Glutamatergic neuron (in vitro differentiated cells): ENCODE measurements at regions not wholly inside any gene's neighbourhood (a gene's known extent, or its start where the extent isn't known, plus 50 kb on each side); places are given as distances from the start of the nearest gene placed in this dataset.

ENCODE experiments used
- DNase-seq: peaks from one replicate; pipeline ENCODE4 v3.0.0; 2022
- H3K27ac Mint-ChIP-seq: one replicate; pipeline ENCODE4 v1.8.0; 2020; ENCODE audit warnings: mild to moderate bottlenecking, mixed read lengths, inconsistent platforms; ENCODE audit not compliant: unreplicated experiment
- H3K27me3 Mint-ChIP-seq: one replicate; pipeline ENCODE4 v1.8.0; 2020; ENCODE audit warnings: mild to moderate bottlenecking, moderate library complexity, mixed read lengths, inconsistent platforms; ENCODE audit not compliant: unreplicated experiment
- H3K36me3 Mint-ChIP-seq: one replicate; pipeline ENCODE4 v1.8.0; 2020; ENCODE audit warnings: mild to moderate bottlenecking, mixed read lengths, inconsistent platforms; ENCODE audit not compliant: unreplicated experiment
- H3K4me1 Mint-ChIP-seq: one replicate; pipeline ENCODE4 v1.8.0; 2020; ENCODE audit warnings: mild to moderate bottlenecking, low read depth, mixed read lengths, inconsistent platforms; ENCODE audit not compliant: unreplicated experiment
- H3K4me3 Mint-ChIP-seq: one replicate; pipeline ENCODE4 v1.8.0; 2020; ENCODE audit warnings: mild to moderate bottlenecking, mixed read lengths, inconsistent platforms; ENCODE audit not compliant: unreplicated experiment
- H3K9me3 Mint-ChIP-seq: one replicate; pipeline ENCODE4 v1.8.0; 2020; ENCODE audit warnings: mild to moderate bottlenecking, moderate library complexity, mixed read lengths, inconsistent platforms; ENCODE audit not compliant: unreplicated experiment
- CTCF ChIP-seq: fragments of 200-600 bp; sonication (generic); IDR thresholded peaks from one replicate; pipeline ENCODE4 v1.5.0; 2021; ENCODE audit not compliant: partially characterized antibody, unreplicated experiment

- Mint-ChIP-seq H3K36me3 (no peaks in the 10 kb centered on the region), H3K4me3 (no peak overlapping the region), H3K27ac (no peak overlapping the region), H3K4me1 (no peaks in the 10 kb centered on the region), H3K27me3 (peaks cover 2% of the 10 kb centered on the region), H3K9me3 (no peaks in the 10 kb centered on the region)
- DNase-seq = no peak
- no peak for TF ChIP-seq CTCF
These were observed 305.9 kb downstream of the KLF5 start for GRCh38 chr13:73364736-73365135.

GRCh38 chr13:73358606-73359095 is 299.8 kb downstream of the KLF5 start:
- no peak for DNase-seq
- no peaks in the 10 kb centered on the region for H3K36me3 Mint-ChIP-seq
- H3K4me1 Mint-ChIP-seq = no peaks in the 10 kb centered on the region
- H3K9me3 Mint-ChIP-seq = no peaks in the 10 kb centered on the region
- H3K27ac Mint-ChIP-seq = no peak overlapping the region
- no peak overlapping the region for H3K4me3 Mint-ChIP-seq
- TF ChIP-seq CTCF = no peak
- H3K27me3 Mint-ChIP-seq = no peaks in the 10 kb centered on the region

- no peak overlapping the region for H3K27ac Mint-ChIP-seq
- H3K27me3 Mint-ChIP-seq = no peaks in the 10 kb centered on the region
- H3K36me3 Mint-ChIP-seq = no peaks in the 10 kb centered on the region
- no peaks in the 10 kb centered on the region for H3K4me1 Mint-ChIP-seq
- no peak for DNase-seq
- no peak overlapping the region for H3K4me3 Mint-ChIP-seq
- H3K9me3 Mint-ChIP-seq = no peaks in the 10 kb centered on the region
- TF ChIP-seq CTCF = no peak
These were observed 296.3 kb downstream of the KLF5 start for GRCh38 chr13:73355134-73355533.

- H3K27me3 Mint-ChIP-seq = no peaks in the 10 kb centered on the region
- peaks cover 3% of the 10 kb centered on the region for H3K4me1 Mint-ChIP-seq
- no peak for TF ChIP-seq CTCF
- H3K9me3 Mint-ChIP-seq = no peaks in the 10 kb centered on the region
- H3K4me3 Mint-ChIP-seq = no peak overlapping the region
- no peak overlapping the region for H3K27ac Mint-ChIP-seq
- no peak for DNase-seq
- H3K36me3 Mint-ChIP-seq = no peaks in the 10 kb centered on the region
These were observed 292.9 kb downstream of the KLF5 start for GRCh38 chr13:73351730-73352129.

GRCh38 chr13:73341748-73342147 is 282.9 kb downstream of the KLF5 start:
- no peak overlapping the region for H3K27ac Mint-ChIP-seq
- H3K27me3 Mint-ChIP-seq = no peaks in the 10 kb centered on the region
- no peak for DNase-seq
- no peaks in the 10 kb centered on the region for H3K36me3 Mint-ChIP-seq
- H3K9me3 Mint-ChIP-seq = no peaks in the 10 kb centered on the region
- no peak overlapping the region for H3K4me3 Mint-ChIP-seq
- no peak for TF ChIP-seq CTCF
- no peaks in the 10 kb centered on the region for H3K4me1 Mint-ChIP-seq
